PC-3 (cell line): ENCODE measurements at regions not wholly inside any gene's neighbourhood (a gene's known extent, or its start where the extent isn't known, plus 50 kb on each side); places are given as distances from the start of the nearest gene placed in this dataset.

ENCODE experiments used
- ATAC-seq: fragments of 200-7000 bp; cut with Tn5 transposase; 2 replicates; pipeline ENCODE4 v1.9.1; 2020; ENCODE audit warnings: mild to moderate bottlenecking, moderate library complexity
- BruUV-seq: library from RNA; stranded (reverse); fragments of 400-500 nt; replicated peaks from 2 replicates; lab custom pipeline; 2021; lab: Mats Ljungman, UMichigan
- CTCF ChIA-PET: fragments of 300-600 bp; sonication (Branson Sonifier 250); formaldehyde crosslinking; loops from one replicate; lab custom pipeline; 2022; ENCODE audit warnings: antibody characterized with exemption; lab: Charles Lee
- POLR2A ChIA-PET: fragments of 300-600 bp; sonication (Branson Sonifier 250); formaldehyde crosslinking; loops from one replicate; lab custom pipeline; 2022; ENCODE audit warnings: antibody characterized with exemption; ENCODE audit not compliant: unreplicated experiment; lab: Charles Lee
- DNase-seq: peaks from one replicate; pipeline ENCODE4 v3.0.0-alpha.2; 2015
- H2AFZ ChIP-seq: fragments of 300-600 bp; sonication (generic); 2 replicates; pipeline ENCODE4 v1.6.0; 2016; ENCODE audit warnings: antibody characterized with exemption, low read length
- H3F3A ChIP-seq: fragments of 300-600 bp; sonication (generic); one replicate; pipeline ENCODE4 v1.6.0; 2017; ENCODE audit warnings: antibody characterized with exemption, low read length, control low read depth, mild to moderate bottlenecking; ENCODE audit not compliant: unreplicated experiment
- H3K27ac ChIP-seq: fragments of 300-600 bp; sonication (generic); 2 replicates; pipeline ENCODE4 v1.5.1; 2016; ENCODE audit warnings: mild to moderate bottlenecking, low read length
- H3K27me3 ChIP-seq: fragments of 300-600 bp; sonication (generic); 2 replicates; pipeline ENCODE4 v1.6.1; 2016; ENCODE audit warnings: low read length, mixed read lengths
- H3K36me3 ChIP-seq: fragments of 300-600 bp; sonication (generic); 2 replicates; pipeline ENCODE4 v1.6.1; 2016; ENCODE audit warnings: low read depth, mixed run types, low read length, mixed read lengths
- H3K4me1 ChIP-seq: fragments of 300-600 bp; sonication (generic); 2 replicates; pipeline ENCODE4 v1.5.1; 2016; ENCODE audit warnings: low read length; ENCODE audit not compliant: insufficient read depth
- H3K4me2 ChIP-seq: fragments of 300-600 bp; sonication (generic); 2 replicates; pipeline ENCODE4 v1.6.0; 2016; ENCODE audit warnings: low read length
- H3K4me3 ChIP-seq: fragments of 300-600 bp; sonication (generic); 2 replicates; pipeline ENCODE4 v1.5.1; 2016; ENCODE audit warnings: mild to moderate bottlenecking, low read length, mixed read lengths
- H3K79me2 ChIP-seq: fragments of 300-600 bp; sonication (generic); 2 replicates; pipeline ENCODE4 v1.6.1; 2017; ENCODE audit warnings: low read length, mixed read lengths
- H3K9ac ChIP-seq: fragments of 300-600 bp; sonication (generic); 2 replicates; pipeline ENCODE4 v1.6.0; 2016; ENCODE audit warnings: mild to moderate bottlenecking, low read length
- H3K9me2 ChIP-seq: fragments of 300-600 bp; sonication (generic); replicated peaks from 2 replicates; pipeline ENCODE4 v1.6.1; 2016; ENCODE audit warnings: mixed run types, low read length, mixed read lengths
- H3K9me3 ChIP-seq: fragments of 300-600 bp; sonication (generic); 2 replicates; pipeline ENCODE4 v1.6.1; 2016; ENCODE audit warnings: low read length, mixed read lengths
- H4K20me1 ChIP-seq: fragments of 300-600 bp; sonication (generic); 2 replicates; pipeline ENCODE4 v1.6.1; 2016; ENCODE audit warnings: low read length, mixed read lengths
- EZH2 ChIP-seq: fragments of 300-600 bp; sonication (generic); IDR thresholded peaks from one replicate; pipeline ENCODE4 v1.6.1; 2017; ENCODE audit warnings: antibody characterized with exemption, mild to moderate bottlenecking, low read length; ENCODE audit not compliant: unreplicated experiment
- EZH2phosphoT487 ChIP-seq: fragments of 300-600 bp; sonication (generic); IDR thresholded peaks from 2 replicates; pipeline ENCODE4 v1.6.1; 2018; ENCODE audit warnings: mild to moderate bottlenecking, antibody characterized with exemption, low read length, borderline replicate concordance
- intact Hi-C: fragments of 100-400 bp; cut with micrococcal nuclease; formaldehyde crosslinking; loops from 2 replicates; pipeline ENCODE4 v1.9.0; 2023
- TF ChIP-seq, protein P1 (sequence below): fragments of 300-600 bp; sonication (generic); conservative IDR thresholded peaks from 2 replicates; pipeline ENCODE4 v1.5.1; 2017; ENCODE audit warnings: antibody characterized with exemption, low read depth, mild to moderate bottlenecking, low read length

- no peak overlapping the region for H2AFZ ChIP-seq
- no peaks in the 10 kb centered on the region for H3K36me3 ChIP-seq
- ChIA-PET POLR2A (no interaction called here), CTCF (no interaction called here)
- H4K20me1 ChIP-seq: no peaks in the 10 kb centered on the region
- H3K9ac ChIP-seq: no peak overlapping the region
- no peak for TF ChIP-seq EZH2phosphoT487
- TF ChIP-seq, protein P1, sequence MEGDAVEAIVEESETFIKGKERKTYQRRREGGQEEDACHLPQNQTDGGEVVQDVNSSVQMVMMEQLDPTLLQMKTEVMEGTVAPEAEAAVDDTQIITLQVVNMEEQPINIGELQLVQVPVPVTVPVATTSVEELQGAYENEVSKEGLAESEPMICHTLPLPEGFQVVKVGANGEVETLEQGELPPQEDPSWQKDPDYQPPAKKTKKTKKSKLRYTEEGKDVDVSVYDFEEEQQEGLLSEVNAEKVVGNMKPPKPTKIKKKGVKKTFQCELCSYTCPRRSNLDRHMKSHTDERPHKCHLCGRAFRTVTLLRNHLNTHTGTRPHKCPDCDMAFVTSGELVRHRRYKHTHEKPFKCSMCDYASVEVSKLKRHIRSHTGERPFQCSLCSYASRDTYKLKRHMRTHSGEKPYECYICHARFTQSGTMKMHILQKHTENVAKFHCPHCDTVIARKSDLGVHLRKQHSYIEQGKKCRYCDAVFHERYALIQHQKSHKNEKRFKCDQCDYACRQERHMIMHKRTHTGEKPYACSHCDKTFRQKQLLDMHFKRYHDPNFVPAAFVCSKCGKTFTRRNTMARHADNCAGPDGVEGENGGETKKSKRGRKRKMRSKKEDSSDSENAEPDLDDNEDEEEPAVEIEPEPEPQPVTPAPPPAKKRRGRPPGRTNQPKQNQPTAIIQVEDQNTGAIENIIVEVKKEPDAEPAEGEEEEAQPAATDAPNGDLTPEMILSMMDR: no peak
- no peak for TF ChIP-seq EZH2
- intact Hi-C loops: no loop called here
- no peaks in the 10 kb centered on the region for H3K4me1 ChIP-seq
- no peak overlapping the region for H3K4me2 ChIP-seq
- H3K4me3 ChIP-seq: no peak overlapping the region
- H3K9me3 ChIP-seq: 0 out of 2 replicates have a peak, but pooled peaks cover 33% of the 10 kb centered on the region
- ATAC-seq (no peak), DNase-seq (no peak)
- no peaks in the 10 kb centered on the region for H3K9me2 ChIP-seq
- H3K27ac ChIP-seq: no peak overlapping the region
- BruUV-seq: no TSS peak
- no peaks in the 10 kb centered on the region for H3F3A ChIP-seq
- H3K27me3 ChIP-seq: no peaks in the 10 kb centered on the region
- H3K79me2 ChIP-seq: no peaks in the 10 kb centered on the region
Measured at GRCh38 chr3:35413483-35413882, 225.8 kb upstream of the ARPP21 start.

- intact Hi-C loops: no loop called here
- no peak overlapping the region for H3K9ac ChIP-seq
- H4K20me1 ChIP-seq: no peaks in the 10 kb centered on the region
- peaks cover 34% of the 10 kb centered on the region; the same call in 1 of the 2 replicates for H3K9me3 ChIP-seq
- no peaks in the 10 kb centered on the region for H3K79me2 ChIP-seq
- no peaks in the 10 kb centered on the region for H3K9me2 ChIP-seq
- no peak for DNase-seq
- no peaks in the 10 kb centered on the region for H3K4me1 ChIP-seq
- CTCF ChIA-PET: no interaction called here
- H3K27me3 ChIP-seq: no peaks in the 10 kb centered on the region
- H3K4me2 ChIP-seq: no peak overlapping the region
- ATAC-seq: no peak
- H2AFZ ChIP-seq: no peak overlapping the region
- H3K4me3 ChIP-seq: no peak overlapping the region
- no peaks in the 10 kb centered on the region for H3F3A ChIP-seq
- H3K36me3 ChIP-seq: no peaks in the 10 kb centered on the region
- BruUV-seq: no TSS peak
- H3K27ac ChIP-seq: no peak overlapping the region
- TF ChIP-seq EZH2phosphoT487 (no peak), EZH2 (no peak)
- TF ChIP-seq, protein P1: no peak
- POLR2A ChIA-PET: no interaction called here
Measured at GRCh38 chr3:35417080-35417479, 222.2 kb upstream of the ARPP21 start.

DNA sequence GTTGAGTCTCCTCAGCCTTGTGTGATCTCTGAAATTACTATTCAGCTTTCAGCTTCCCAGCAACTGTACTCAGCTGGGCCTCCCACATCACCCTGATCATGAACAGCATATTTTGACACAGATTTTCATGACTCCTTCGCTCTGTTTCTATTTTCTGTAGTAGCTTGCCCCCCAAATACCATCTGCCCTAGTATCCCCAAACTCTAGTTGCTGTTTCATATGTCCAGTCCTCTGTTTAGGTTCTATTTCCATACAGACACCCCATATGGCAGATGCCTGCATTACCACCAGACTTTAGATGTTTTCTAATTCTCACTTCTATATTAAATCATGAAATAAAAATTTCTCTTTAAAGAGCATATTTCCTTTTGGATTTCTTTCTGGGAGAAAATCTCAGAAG lies 217.2 kb upstream of the ARPP21 start:
- H3K36me3 ChIP-seq: no peaks in the 10 kb centered on the region
- H4K20me1 ChIP-seq: no peaks in the 10 kb centered on the region
- CTCF ChIA-PET: no interaction called here
- TF ChIP-seq EZH2phosphoT487 (no peak), EZH2 (no peak)
- TF ChIP-seq, protein P1: no peak
- no peak overlapping the region for H2AFZ ChIP-seq
- no peaks in the 10 kb centered on the region for H3F3A ChIP-seq
- DNase-seq: no peak
- H3K9ac ChIP-seq: no peak overlapping the region
- H3K4me2 ChIP-seq: no peak overlapping the region
- BruUV-seq: no TSS peak
- POLR2A ChIA-PET: no interaction called here
- intact Hi-C loops: no loop called here
- ATAC-seq: no peak
- no peak overlapping the region for H3K4me3 ChIP-seq
- no peak overlapping the region for H3K27ac ChIP-seq
- H3K79me2 ChIP-seq: no peaks in the 10 kb centered on the region
- H3K4me1 ChIP-seq: no peaks in the 10 kb centered on the region
- no peaks in the 10 kb centered on the region for H3K9me2 ChIP-seq
- peaks cover 28% of the 10 kb centered on the region; the same call in 1 of the 2 replicates for H3K9me3 ChIP-seq
- H3K27me3 ChIP-seq: no peaks in the 10 kb centered on the region
